Breast epithelium (tissue), 3 donors: ENCODE measurements at regions not wholly inside any gene's neighbourhood (a gene's known extent, or its start where the extent isn't known, plus 50 kb on each side); places are given as distances from the start of the nearest gene placed in this dataset.

ENCODE experiments used
- POLR2A ChIP-seq: fragments of 450-650 bp; IDR thresholded peaks from one replicate; pipeline ENCODE4 v1.6.1; 2016; ENCODE audit warnings: antibody characterized with exemption, mild to moderate bottlenecking, moderate library complexity
- POLR2AphosphoS5 ChIP-seq, 3 donors: sonication (generic); formaldehyde crosslinking; IDR thresholded peaks; one replicate each; pipeline ENCODE4 v1.6.1; 2017; ENCODE audit warnings: antibody characterized with exemption in 3 of 3
- TF ChIP-seq, protein P1 (sequence below), 3 donors: fragments of 450-650 bp; IDR thresholded peaks; one replicate each; pipeline ENCODE4 v1.5.1; 2016 to 2017; ENCODE audit warnings: antibody characterized with exemption in 3 of 3, mild to moderate bottlenecking in 3 of 3, moderate library complexity in 3 of 3

DNA sequence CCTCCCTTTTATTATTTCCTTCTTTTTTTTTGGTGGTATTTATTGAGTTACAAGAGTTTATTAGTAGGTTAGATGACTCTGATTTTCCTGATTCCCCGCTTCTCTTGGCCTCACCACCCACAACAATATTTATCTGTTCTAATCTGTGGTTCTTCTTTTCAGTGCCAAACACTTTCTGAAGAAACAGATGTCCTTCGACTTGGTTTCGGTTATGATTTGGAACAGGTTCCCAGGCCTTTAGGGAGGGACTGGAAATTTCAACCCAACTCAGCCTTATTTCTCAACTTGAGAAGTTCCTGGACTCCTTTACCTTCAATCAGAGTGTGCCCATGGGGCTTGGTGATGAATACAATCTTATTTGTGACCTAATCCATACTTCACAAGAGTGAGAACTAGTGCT lies 108.1 kb downstream of the UCHL1 start:
- TF ChIP-seq, protein P1, sequence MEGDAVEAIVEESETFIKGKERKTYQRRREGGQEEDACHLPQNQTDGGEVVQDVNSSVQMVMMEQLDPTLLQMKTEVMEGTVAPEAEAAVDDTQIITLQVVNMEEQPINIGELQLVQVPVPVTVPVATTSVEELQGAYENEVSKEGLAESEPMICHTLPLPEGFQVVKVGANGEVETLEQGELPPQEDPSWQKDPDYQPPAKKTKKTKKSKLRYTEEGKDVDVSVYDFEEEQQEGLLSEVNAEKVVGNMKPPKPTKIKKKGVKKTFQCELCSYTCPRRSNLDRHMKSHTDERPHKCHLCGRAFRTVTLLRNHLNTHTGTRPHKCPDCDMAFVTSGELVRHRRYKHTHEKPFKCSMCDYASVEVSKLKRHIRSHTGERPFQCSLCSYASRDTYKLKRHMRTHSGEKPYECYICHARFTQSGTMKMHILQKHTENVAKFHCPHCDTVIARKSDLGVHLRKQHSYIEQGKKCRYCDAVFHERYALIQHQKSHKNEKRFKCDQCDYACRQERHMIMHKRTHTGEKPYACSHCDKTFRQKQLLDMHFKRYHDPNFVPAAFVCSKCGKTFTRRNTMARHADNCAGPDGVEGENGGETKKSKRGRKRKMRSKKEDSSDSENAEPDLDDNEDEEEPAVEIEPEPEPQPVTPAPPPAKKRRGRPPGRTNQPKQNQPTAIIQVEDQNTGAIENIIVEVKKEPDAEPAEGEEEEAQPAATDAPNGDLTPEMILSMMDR (IDR thresholded peaks at IDR 0.05), result no peak
- TF ChIP-seq POLR2A, result no peak
- no peak for TF ChIP-seq POLR2AphosphoS5 (IDR thresholded peaks at IDR 0.05)
